ENCODE measurements at regions not wholly inside any gene's neighbourhood (a gene's known extent, or its start where the extent isn't known, plus 50 kb on each side); places are given as distances from the start of the nearest gene placed in this dataset.

DNA sequence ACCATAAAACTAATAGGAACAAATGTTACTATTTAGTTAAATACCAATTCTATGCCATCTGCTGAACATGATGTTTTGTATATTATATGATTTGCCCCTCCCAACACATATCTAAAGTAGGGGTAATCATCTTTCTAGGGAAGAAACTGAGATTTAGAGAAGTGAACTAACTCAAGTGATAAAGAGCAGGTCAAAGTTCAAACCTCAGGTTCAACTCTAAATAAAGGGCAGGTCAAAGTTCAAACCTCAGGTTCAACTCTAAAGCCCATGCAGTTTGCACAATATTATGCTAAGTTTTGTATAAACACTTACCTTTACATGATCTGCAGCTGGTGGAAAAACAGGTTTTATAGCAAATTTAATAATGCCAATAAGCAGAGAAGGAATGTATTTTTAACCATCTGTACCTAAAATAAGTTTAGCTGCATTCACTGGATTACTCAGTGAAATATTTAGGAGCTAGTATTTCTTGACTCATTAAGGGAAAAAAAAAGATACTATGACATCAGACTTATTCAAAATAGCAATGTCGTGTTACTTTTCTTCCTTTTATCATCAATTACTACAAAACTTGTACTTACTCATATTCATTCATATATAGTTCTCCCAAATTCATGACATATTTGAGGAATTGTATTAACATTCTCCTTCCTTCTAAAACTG is 1194.3 kb upstream of the CELF2 start:
- TF ChIP-seq CTCF (conservative IDR thresholded peaks at IDR 0.05; ENCODE audit: low read depth, low read length) = no peak
- H3K4me3 ChIP-seq (ENCODE audit: low read depth, low read length) = no peak overlapping the region
- no peak for DNase-seq (ENCODE audit: low read depth)

GRCh38 chr10:9824631-9825071 is 1193.0 kb upstream of the CELF2 start:
- no peak for DNase-seq (ENCODE audit: low read depth)
- no peak overlapping the region for H3K4me3 ChIP-seq (ENCODE audit: low read depth, low read length)
- no peak for TF ChIP-seq CTCF (conservative IDR thresholded peaks at IDR 0.05; ENCODE audit: low read depth, low read length)

DNA sequence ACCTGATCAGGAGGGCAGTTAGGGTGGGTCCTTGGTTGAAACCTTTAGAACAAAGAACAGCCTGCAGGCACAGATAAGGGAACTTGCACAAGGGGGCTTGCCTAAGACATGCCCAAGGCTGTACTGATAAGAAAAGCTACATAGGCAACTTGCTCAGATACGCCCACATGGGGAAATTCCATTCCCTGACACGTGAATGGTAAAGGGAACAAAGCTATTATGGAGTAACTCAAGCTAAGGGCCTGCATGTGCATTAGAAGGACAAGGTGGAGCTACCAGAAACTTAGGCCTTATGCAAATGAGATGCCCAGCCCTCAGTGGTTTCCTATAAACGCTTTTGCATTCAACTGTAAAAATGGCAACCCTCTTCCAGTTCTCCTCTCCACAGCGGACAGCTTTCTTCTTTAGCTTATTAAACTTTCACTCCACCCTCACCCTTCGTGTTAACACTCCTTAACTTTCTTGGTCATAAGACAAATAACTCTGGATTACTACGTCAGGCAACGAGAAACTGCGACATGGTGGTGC is 1192.1 kb upstream of the CELF2 start:
- TF ChIP-seq CTCF (conservative IDR thresholded peaks at IDR 0.05; ENCODE audit: low read depth, low read length) = no peak
- DNase-seq (ENCODE audit: low read depth) = peak; percentile 28
- H3K4me3 ChIP-seq (ENCODE audit: low read depth, low read length) = no peak overlapping the region

DNA sequence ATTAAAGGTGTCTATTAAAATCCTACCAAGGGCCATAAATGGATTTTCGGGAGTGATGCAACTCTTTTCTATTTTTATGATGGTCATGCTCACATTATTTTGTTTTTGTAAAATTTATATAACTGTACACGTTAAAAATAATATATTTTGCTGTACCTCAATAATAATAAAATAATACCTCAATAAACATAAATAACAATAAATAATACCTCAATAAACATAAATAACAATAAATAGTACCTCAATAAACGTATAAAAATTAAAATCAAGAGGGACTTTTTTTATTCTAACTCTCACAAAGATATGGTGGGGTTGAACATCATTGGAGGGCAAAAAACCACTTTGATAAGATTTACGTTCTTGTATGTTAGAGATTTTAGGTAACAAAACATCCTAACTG is 1189.6 kb upstream of the CELF2 start:
- no peak for DNase-seq (ENCODE audit: low read depth)
- no peak overlapping the region for H3K4me3 ChIP-seq (ENCODE audit: low read depth, low read length)
- no peak for TF ChIP-seq CTCF (conservative IDR thresholded peaks at IDR 0.05; ENCODE audit: low read depth, low read length)

DNA sequence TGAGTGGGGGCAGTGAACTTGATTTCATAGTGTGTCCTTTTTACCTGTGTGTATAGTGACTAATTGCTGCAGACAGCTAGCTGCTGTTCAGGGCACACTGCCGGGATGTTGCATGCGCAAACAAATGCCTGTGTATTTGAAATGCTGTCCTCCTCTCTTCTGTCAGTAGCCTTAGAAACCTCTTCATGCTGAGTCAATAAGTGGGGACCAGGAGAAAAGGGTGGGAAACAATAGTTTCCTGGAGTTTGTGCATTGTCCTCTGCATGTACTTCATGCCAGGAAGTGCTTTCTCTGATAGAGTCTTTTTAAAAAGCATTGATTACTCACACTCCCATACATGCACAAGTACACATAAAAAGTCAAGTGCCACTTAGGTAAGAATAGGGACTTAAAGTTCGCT is 1183.7 kb upstream of the CELF2 start:
- no peak overlapping the region for H3K4me3 ChIP-seq (ENCODE audit: low read depth, low read length)
- peak; percentile 15 for DNase-seq (ENCODE audit: low read depth)
- no peak for TF ChIP-seq CTCF (conservative IDR thresholded peaks at IDR 0.05; ENCODE audit: low read depth, low read length)

- no peak overlapping the region for H3K4me3 ChIP-seq (ENCODE audit: low read depth, low read length)
- TF ChIP-seq CTCF (conservative IDR thresholded peaks at IDR 0.05; ENCODE audit: low read depth, low read length) = no peak
- no peak for DNase-seq (ENCODE audit: low read depth)
Observed at GRCh38 chr10:9834434-9834833, 1183.2 kb upstream of the CELF2 start.

DNA sequence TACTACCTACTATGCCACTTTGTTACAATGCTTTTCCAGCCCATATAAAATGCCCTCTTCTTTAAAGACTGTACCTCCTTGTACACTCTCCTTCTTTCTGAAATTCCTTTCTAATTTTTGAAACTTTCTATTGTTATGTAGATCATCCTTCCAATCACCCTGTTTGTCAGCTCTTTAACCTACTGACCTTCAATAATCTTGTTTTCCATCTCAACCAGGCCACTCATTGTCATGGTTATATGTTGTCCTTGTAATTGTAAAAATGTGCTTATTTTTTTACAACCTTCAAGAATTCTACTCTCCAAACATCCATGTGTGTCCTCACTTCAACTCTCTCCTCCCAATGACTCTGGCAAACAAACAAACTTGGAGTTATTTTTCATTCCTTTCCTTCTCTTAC is 1172.6 kb upstream of the CELF2 start:
- no peak for DNase-seq (ENCODE audit: low read depth)
- no peak overlapping the region for H3K4me3 ChIP-seq (ENCODE audit: low read depth, low read length)
- TF ChIP-seq CTCF (conservative IDR thresholded peaks at IDR 0.05; ENCODE audit: low read depth, low read length) = no peak

Data from choroid plexus epithelial cell (primary cell).